Ovary (tissue), 7 donors: ENCODE measurements at regions not wholly inside any gene's neighbourhood (a gene's known extent, or its start where the extent isn't known, plus 50 kb on each side); places are given as distances from the start of the nearest gene placed in this dataset.

Experiments
- DNase-seq, 5 donors: peaks; one replicate each; pipeline ENCODE4 v3.0.0-alpha.2; 2019 to 2020
- H3K27ac ChIP-seq, 2 donors: fragments of 200-600 bp; one replicate each; pipeline versions ENCODE4 v1.5.1 to v1.8.0; 2019 to 2022
- H3K27me3 ChIP-seq: fragments of 200-600 bp; one replicate; pipeline ENCODE4 v1.8.0; 2022
- H3K36me3 ChIP-seq: fragments of 200-600 bp; sonication (generic); one replicate; pipeline ENCODE4 v1.5.1; 2019
- H3K4me1 ChIP-seq: one replicate; pipeline ENCODE4 v1.8.1; 2013; ENCODE audit warnings: mild to moderate bottlenecking, moderate library complexity; ENCODE audit not compliant: insufficient read depth
- H3K4me3 ChIP-seq: fragments of 200-600 bp; sonication (generic); one replicate; pipeline ENCODE4 v1.5.1; 2017
- H3K9me3 ChIP-seq, 2 donors: fragments of 200-600 bp in 1 of 2; sonication (generic) in 1 of 2; one replicate each; pipeline versions ENCODE4 v1.5.1 to v1.8.1; 2013 to 2019; ENCODE audit warnings: mild to moderate bottlenecking in 1 of 2, moderate library complexity in 1 of 2
- CTCF ChIP-seq, 3 donors: fragments of 450-650 bp in 2 of 3; fragments of 200-600 bp in 1 of 3; IDR thresholded peaks; one replicate each; pipeline versions ENCODE4 v1.5.1 to v1.8.0; 2016 to 2022; ENCODE audit warnings: antibody characterized with exemption in 3 of 3, mild to moderate bottlenecking in 1 of 3
- EP300 ChIP-seq: sonication (generic); formaldehyde crosslinking; IDR thresholded peaks from one replicate; pipeline ENCODE4 v1.6.1; 2017; ENCODE audit warnings: antibody characterized with exemption
- POLR2A ChIP-seq: fragments of 450-650 bp; IDR thresholded peaks from one replicate; pipeline ENCODE4 v1.6.1; 2017; ENCODE audit warnings: antibody characterized with exemption, mild to moderate bottlenecking, moderate library complexity
- WGBS, 3 donors: extraction: QIAGEN DNeasy Blood & Tissue Kit in 1 of 3; methylation state at CpG; one replicate each; pipeline versions ENCODE4 v1.1.5 to v1.1.7; 2013 to 2017; 5-methylcytosine and 5-hydroxymethylcytosine counted together
- intact Hi-C, 4 donors: fragments of 100-400 bp; cut with DNase I; formaldehyde crosslinking; loops; one replicate each; pipeline versions ENCODE4 v1.11.0 to v1.15.1; 2022 to 2023
- donor health status: DM: no; HTN: no; CAD: no; lungs with moderate emphysema.
- donor health status: DM: no; HTN: no; CAD: no.
- donor health status: Bipolar disorder and iron deficiency.
- donor health status: DM: no; HTN: no; CAD: no.
- donor health status: DM: yes; HTN: yes; CAD: no.

- no peaks in the 10 kb centered on the region for H3K9me3 ChIP-seq
- no peaks in the 10 kb centered on the region for H3K36me3 ChIP-seq
- no peak overlapping the region for H3K4me3 ChIP-seq
- H3K27ac ChIP-seq: peak overlapping the region in 1 of 2 donors; percentile 57
- TF ChIP-seq POLR2A: no peak
- TF ChIP-seq CTCF (IDR thresholded peaks at IDR 0.05): no peak
- TF ChIP-seq EP300: no peak
- DNase-seq: no peak
- H3K27me3 ChIP-seq: no peaks in the 10 kb centered on the region
- H3K4me1 ChIP-seq: no peaks in the 10 kb centered on the region
- intact Hi-C loops: no loop called here
- WGBS, 3 donors: 24 to 32% (median 27%) methylated on average over 3 of the region's 3 CpGs
Measured at GRCh38 chr12:91289906-91290305, 107.3 kb upstream of the DCN start.

GRCh38 chr12:91289072-91289471 is 106.5 kb upstream of the DCN start:
- no peak for DNase-seq
- TF ChIP-seq CTCF (IDR thresholded peaks at IDR 0.05) (no peak), POLR2A (no peak), EP300 (no peak)

GRCh38 chr12:91287753-91288152 is 105.1 kb upstream of the DCN start:
- H3K36me3 ChIP-seq: no peaks in the 10 kb centered on the region
- H3K27ac ChIP-seq: no peak overlapping the region
- no peak for DNase-seq
- H3K4me3 ChIP-seq: no peak overlapping the region
- intact Hi-C loops: no loop called here
- no peaks in the 10 kb centered on the region for H3K9me3 ChIP-seq
- WGBS, 3 donors: 60 to 64% (median 61%) methylated on average over 3 of the region's 3 CpGs
- no peaks in the 10 kb centered on the region for H3K27me3 ChIP-seq
- no peaks in the 10 kb centered on the region for H3K4me1 ChIP-seq
- TF ChIP-seq CTCF (IDR thresholded peaks at IDR 0.05): no peak
- no peak for TF ChIP-seq POLR2A
- no peak for TF ChIP-seq EP300

More at GRCh38 chr12:91289072-91289471, 106.5 kb upstream of the DCN start:
- Histone ChIP-seq H3K4me3 (no peak overlapping the region), H3K36me3 (no peaks in the 10 kb centered on the region), H3K9me3 (no peaks in the 10 kb centered on the region), H3K4me1 (no peaks in the 10 kb centered on the region), H3K27me3 (no peaks in the 10 kb centered on the region), H3K27ac (no peak overlapping the region)
- intact Hi-C loops: no loop called here
- 23 to 26% (median 23%) methylated on average over 1 of the region's 1 CpG for WGBS, 3 donors

- H3K27ac ChIP-seq: no peak overlapping the region
- no peak overlapping the region for H3K4me3 ChIP-seq
- H3K4me1 ChIP-seq: no peaks in the 10 kb centered on the region
- no peaks in the 10 kb centered on the region for H3K9me3 ChIP-seq
- TF ChIP-seq EP300 (no peak), CTCF (IDR thresholded peaks at IDR 0.05) (no peak), POLR2A (no peak)
- DNase-seq: no peak
- H3K27me3 ChIP-seq: no peaks in the 10 kb centered on the region
- intact Hi-C loops: no loop called here
- H3K36me3 ChIP-seq: no peaks in the 10 kb centered on the region
Measured at GRCh38 chr12:91278126-91278525, 95.5 kb upstream of the DCN start.

GRCh38 chr12:91276509-91276908 is 93.9 kb upstream of the DCN start:
- DNase-seq: no peak
- H3K9me3 ChIP-seq: no peaks in the 10 kb centered on the region
- no peaks in the 10 kb centered on the region for H3K36me3 ChIP-seq
- intact Hi-C loops: no loop called here
- TF ChIP-seq POLR2A (no peak), EP300 (no peak), CTCF (IDR thresholded peaks at IDR 0.05) (no peak)
- H3K27me3 ChIP-seq: no peaks in the 10 kb centered on the region
- H3K27ac ChIP-seq: no peak overlapping the region
- no peak overlapping the region for H3K4me3 ChIP-seq
- peaks cover 4% of the 10 kb centered on the region for H3K4me1 ChIP-seq
- WGBS, 3 donors: 50 to 59% (median 56%) methylated on average over 2 of the region's 2 CpGs
